T-cell (primary cell): ENCODE measurements at regions not wholly inside any gene's neighbourhood (a gene's known extent, or its start where the extent isn't known, plus 50 kb on each side); places are given as distances from the start of the nearest gene placed in this dataset.

Experiments used
- ATAC-seq, 4 experiments: fragments of 200-7000 bp in 3 of 4; fragments of 150-1000 bp in 1 of 4; cut with Tn5 transposase; replicated peaks in 1 of 4; 1 replicate in 3 of 4; 2 replicates in 1 of 4; pipeline ENCODE4 v1.10.0; 2021; ENCODE audit warnings: moderate library complexity in 3 of 4, mild to moderate bottlenecking in 2 of 4, moderate number of reproducible peaks in 1 of 4
- CTCF ChIA-PET, 2 donors: fragments of 300-600 bp; sonication (Branson Sonifier 250); formaldehyde crosslinking; loops; one replicate each; lab custom pipeline; 2022; ENCODE audit warnings: antibody characterized with exemption in 2 of 2; lab: Charles Lee
- POLR2A ChIA-PET, 2 donors: fragments of 300-600 bp; sonication (Branson Sonifier 250); formaldehyde crosslinking; loops; one replicate each; lab custom pipeline; 2022; ENCODE audit warnings: antibody characterized with exemption in 2 of 2; lab: Charles Lee
- DNase-seq, 35 experiments: peaks; one replicate each; pipeline versions ENCODE4 v3.0.0 to v3.0.0-alpha.2; 2013 to 2023
- H3K27ac ChIP-seq: one replicate; pipeline ENCODE4 v1.5.1; 2013; ENCODE audit warnings: low read length
- H3K27me3 ChIP-seq, 2 experiments: replicated peaks in 1 of 2; 1 replicate in 1 of 2; 2 replicates in 1 of 2; pipeline versions ENCODE4 v1.6.1 to v1.7.0; 2013; ENCODE audit warnings: low read length in 1 of 2, mixed read lengths in 1 of 2; ENCODE audit not compliant: control insufficient read depth in 2 of 2, insufficient read depth in 2 of 2; ENCODE audit errors: extremely low read depth in 1 of 2
- H3K36me3 ChIP-seq, 2 donors: 1 replicate in 1 of 2; 2 replicates in 1 of 2; pipeline versions ENCODE4 v1.6.1 to v1.7.0; 2013; ENCODE audit warnings: low read length in 1 of 2; ENCODE audit not compliant: control insufficient read depth in 2 of 2, insufficient read depth in 1 of 2; ENCODE audit errors: extremely low read depth in 1 of 2
- H3K4me1 ChIP-seq, 2 experiments: 1 replicate in 1 of 2; 2 replicates in 1 of 2; pipeline versions ENCODE4 v1.6.1 to v1.7.0; 2013; ENCODE audit warnings: low read length in 2 of 2, mixed read lengths in 1 of 2; ENCODE audit not compliant: insufficient read depth in 2 of 2, control insufficient read depth in 1 of 2; ENCODE audit errors: extremely low read depth in 1 of 2
- H3K4me3 ChIP-seq, 2 donors: 1 replicate in 1 of 2; 2 replicates in 1 of 2; pipeline versions ENCODE4 v1.5.1 to v1.7.0; 2013; ENCODE audit warnings: mild to moderate bottlenecking in 2 of 2, low read length in 1 of 2, moderate library complexity in 1 of 2; ENCODE audit not compliant: control insufficient read depth in 1 of 2; ENCODE audit errors: extremely low read depth in 1 of 2
- H3K9me3 ChIP-seq: 2 replicates; pipeline ENCODE4 v1.7.0; 2013
- H3K27ac Mint-ChIP-seq, 2 donors: one replicate each; pipeline ENCODE4 v1.8.0; 2020 to 2021; ENCODE audit warnings: mild to moderate bottlenecking in 2 of 2, mixed read lengths in 2 of 2
- H3K27me3 Mint-ChIP-seq, 2 donors: one replicate each; pipeline ENCODE4 v1.8.0; 2021 to 2022; ENCODE audit warnings: mixed read lengths in 2 of 2
- H3K36me3 Mint-ChIP-seq: one replicate; pipeline ENCODE4 v1.8.0; 2021; ENCODE audit warnings: mixed read lengths
- H3K4me1 Mint-ChIP-seq, 3 donors: one replicate each; pipeline ENCODE4 v1.8.0; 2020 to 2022; ENCODE audit warnings: mixed read lengths in 3 of 3, mild to moderate bottlenecking in 1 of 3
- H3K4me3 Mint-ChIP-seq, 3 donors: one replicate each; pipeline ENCODE4 v1.8.0; 2020 to 2022; ENCODE audit warnings: mild to moderate bottlenecking in 3 of 3, mixed read lengths in 3 of 3, moderate library complexity in 3 of 3
- H3K9me3 Mint-ChIP-seq, 3 donors: one replicate each; pipeline ENCODE4 v1.8.0; 2020 to 2022; ENCODE audit warnings: mixed read lengths in 3 of 3
- WGBS: methylation state at CpG from one replicate; pipeline ENCODE4 v1.1.5; 2013; ENCODE audit warnings: missing lambda C conversion rate; ENCODE audit not compliant: insufficient coverage; 5-methylcytosine and 5-hydroxymethylcytosine counted together

GRCh38 chr6:91804981-91805380, 1218.1 kb upstream of the MAP3K7 start:
- Mint-ChIP-seq H3K4me1 (no peaks in the 10 kb centered on the region), H3K27me3 (no peaks in the 10 kb centered on the region), H3K4me3 (no peak overlapping the region), H3K36me3 (no peaks in the 10 kb centered on the region), H3K27ac (no peak overlapping the region), H3K9me3 (peaks cover 0 to 10% (median 3%) of the 10 kb centered on the region in 3 donors)
- no peaks in the 10 kb centered on the region for H3K36me3 ChIP-seq
- no peak overlapping the region for H3K27ac ChIP-seq
- no peaks in the 10 kb centered on the region for H3K27me3 ChIP-seq
- no peaks in the 10 kb centered on the region for H3K4me1 ChIP-seq
- H3K4me3 ChIP-seq: no peak overlapping the region
- CTCF ChIA-PET: interaction anchor here in 1 of 2 donors (0.5 kb wide), 1 partner anchor 181 kb away, joined by 4 read pairs; no protein-coding TSS in a partner anchor
- POLR2A ChIA-PET: no interaction called here
- no peaks in the 10 kb centered on the region for H3K9me3 ChIP-seq
- DNase-seq (no peak), ATAC-seq (no peak)
- WGBS: no CpG with 5 or more reads among the region's 3 CpGs

GRCh38 chr6:91802431-91802830, 1215.6 kb upstream of the MAP3K7 start:
- H3K36me3 ChIP-seq: no peaks in the 10 kb centered on the region
- CTCF ChIA-PET: no interaction called here

GRCh38 chr6:91796603-91797002, 1209.7 kb upstream of the MAP3K7 start:
- CTCF ChIA-PET: no interaction called here
- POLR2A ChIA-PET: no interaction called here
- no peak overlapping the region for H3K4me3 Mint-ChIP-seq
- no CpG with 5 or more reads among the region's 1 CpG for WGBS
- peaks cover 0 to 6% (median 2%) of the 10 kb centered on the region in 3 donors for H3K9me3 Mint-ChIP-seq
- H3K9me3 ChIP-seq: no peaks in the 10 kb centered on the region
- H3K36me3 ChIP-seq: no peaks in the 10 kb centered on the region
- no peak for ATAC-seq
- H3K4me3 ChIP-seq: no peak overlapping the region
- H3K36me3 Mint-ChIP-seq: no peaks in the 10 kb centered on the region
- no peak for DNase-seq
- no peak overlapping the region for H3K27ac Mint-ChIP-seq
- no peaks in the 10 kb centered on the region for H3K4me1 ChIP-seq
- no peak overlapping the region for H3K27ac ChIP-seq
- no peaks in the 10 kb centered on the region for H3K27me3 Mint-ChIP-seq
- no peaks in the 10 kb centered on the region for H3K4me1 Mint-ChIP-seq
- no peaks in the 10 kb centered on the region for H3K27me3 ChIP-seq

More at GRCh38 chr6:91802431-91802830, 1215.6 kb upstream of the MAP3K7 start:
- POLR2A ChIA-PET: no interaction called here
- H3K4me3 ChIP-seq: no peak overlapping the region
- H3K4me1 ChIP-seq: no peaks in the 10 kb centered on the region
- no peak overlapping the region for H3K27ac Mint-ChIP-seq
- H3K9me3 ChIP-seq: no peaks in the 10 kb centered on the region
- ATAC-seq: no peak
- H3K27me3 ChIP-seq: no peaks in the 10 kb centered on the region
- H3K9me3 Mint-ChIP-seq: peaks cover 2 to 10% (median 3%) of the 10 kb centered on the region in 3 donors
- no peak overlapping the region for H3K4me3 Mint-ChIP-seq
- no peaks in the 10 kb centered on the region for H3K4me1 Mint-ChIP-seq
- no peaks in the 10 kb centered on the region for H3K36me3 Mint-ChIP-seq
- DNase-seq: no peak
- no peak overlapping the region for H3K27ac ChIP-seq
- no peaks in the 10 kb centered on the region for H3K27me3 Mint-ChIP-seq
- WGBS: no CpG with 5 or more reads among the region's 1 CpG

GRCh38 chr6:91788501-91788900, 1201.6 kb upstream of the MAP3K7 start:
- Histone ChIP-seq H3K27me3 (no peaks in the 10 kb centered on the region), H3K27ac (no peak overlapping the region), H3K9me3 (no peaks in the 10 kb centered on the region), H3K36me3 (no peaks in the 10 kb centered on the region), H3K4me3 (no peak overlapping the region), H3K4me1 (no peaks in the 10 kb centered on the region)
- POLR2A ChIA-PET: no interaction called here
- H3K27me3 Mint-ChIP-seq: no peaks in the 10 kb centered on the region
- no peak for DNase-seq
- H3K27ac Mint-ChIP-seq: no peak overlapping the region
- no peaks in the 10 kb centered on the region for H3K4me1 Mint-ChIP-seq
- peaks cover 5 to 7% (median 7%) of the 10 kb centered on the region in 3 donors for H3K9me3 Mint-ChIP-seq
- no peak for ATAC-seq
- H3K36me3 Mint-ChIP-seq: no peaks in the 10 kb centered on the region
- no peak overlapping the region for H3K4me3 Mint-ChIP-seq
- no CpG with 5 or more reads among the region's 2 CpGs for WGBS
- CTCF ChIA-PET: no interaction called here

- no peak overlapping the region for H3K4me3 Mint-ChIP-seq
- Histone ChIP-seq H3K4me3 (no peak overlapping the region), H3K4me1 (no peaks in the 10 kb centered on the region), H3K27ac (no peak overlapping the region), H3K36me3 (no peaks in the 10 kb centered on the region), H3K9me3 (no peaks in the 10 kb centered on the region), H3K27me3 (no peaks in the 10 kb centered on the region)
- peaks cover 7 to 9% (median 7%) of the 10 kb centered on the region in 3 donors for H3K9me3 Mint-ChIP-seq
- 84% methylated on average over 5 of the region's 11 CpGs for WGBS
- POLR2A ChIA-PET: interaction anchor here in 1 of 2 donors (0.7 kb wide), 1 partner anchor 8 kb away, joined by 3 read pairs; no protein-coding TSS in a partner anchor
- no peaks in the 10 kb centered on the region for H3K27me3 Mint-ChIP-seq
- no peaks in the 10 kb centered on the region for H3K4me1 Mint-ChIP-seq
- no peak overlapping the region for H3K27ac Mint-ChIP-seq
- CTCF ChIA-PET: no interaction called here
- DNase-seq (no peak), ATAC-seq (no peak)
- H3K36me3 Mint-ChIP-seq: no peaks in the 10 kb centered on the region
These were observed 1199.8 kb upstream of the MAP3K7 start for GRCh38 chr6:91786474-91787184.

- Histone ChIP-seq H3K4me1 (no peaks in the 10 kb centered on the region), H3K4me3 (no peak overlapping the region), H3K9me3 (no peaks in the 10 kb centered on the region), H3K27ac (no peak overlapping the region), H3K27me3 (no peaks in the 10 kb centered on the region), H3K36me3 (no peaks in the 10 kb centered on the region)
- WGBS: no CpG with 5 or more reads among the region's 2 CpGs
- H3K27ac Mint-ChIP-seq: no peak overlapping the region
- no peak for DNase-seq
- H3K36me3 Mint-ChIP-seq: no peaks in the 10 kb centered on the region
- POLR2A ChIA-PET: no interaction called here
- CTCF ChIA-PET: no interaction called here
- no peaks in the 10 kb centered on the region for H3K27me3 Mint-ChIP-seq
- H3K9me3 Mint-ChIP-seq: peaks cover 11 to 16% (median 15%) of the 10 kb centered on the region in 3 donors
- no peak overlapping the region for H3K4me3 Mint-ChIP-seq
- no peak for ATAC-seq
- H3K4me1 Mint-ChIP-seq: no peaks in the 10 kb centered on the region
These were observed 1195.9 kb upstream of the MAP3K7 start for GRCh38 chr6:91782802-91783201.
